Astrocyte (in vitro differentiated cells and primary cell): ENCODE measurements at regions not wholly inside any gene's neighbourhood (a gene's known extent, or its start where the extent isn't known, plus 50 kb on each side); places are given as distances from the start of the nearest gene placed in this dataset.
A peak's percentile ranks its signal among the peaks of the same experiment; 100 is the strongest.

Source experiments
- DNase-seq: peaks from one replicate; pipeline ENCODE4 v3.0.0-alpha.2; 2010; ENCODE audit warnings: low read depth
- FAIRE-seq: peaks from 2 replicates; lab custom pipeline; 2011; peaks lifted over from hg19 to GRCh38; lab: Jason Lieb, UNC
- H2AFZ ChIP-seq: 2 replicates; pipeline ENCODE4 v1.6.0; 2012; ENCODE audit warnings: low read depth, low read length, inconsistent platforms
- H3K27ac ChIP-seq: 2 replicates; pipeline ENCODE4 v1.5.1; 2011; ENCODE audit warnings: low read depth, low read length, inconsistent platforms
- H3K27me3 ChIP-seq: 2 replicates; pipeline ENCODE4 v1.6.0; 2011; ENCODE audit warnings: low read length, inconsistent platforms; ENCODE audit not compliant: insufficient read depth
- H3K36me3 ChIP-seq: 2 replicates; pipeline ENCODE4 v1.5.1; 2011; ENCODE audit warnings: low read length, inconsistent platforms; ENCODE audit not compliant: insufficient read depth
- H3K4me1 ChIP-seq: 2 replicates; pipeline ENCODE4 v1.5.1; 2011; ENCODE audit warnings: low read length, inconsistent platforms; ENCODE audit not compliant: insufficient read depth
- H3K4me2 ChIP-seq: 2 replicates; pipeline ENCODE4 v1.6.0; 2012; ENCODE audit warnings: low read length, inconsistent platforms
- H3K4me3 ChIP-seq: 2 replicates; pipeline ENCODE4 v1.5.1; 2011; ENCODE audit warnings: low read depth, mild to moderate bottlenecking, low read length, inconsistent platforms; ENCODE audit not compliant: insufficient read depth
- H3K79me2 ChIP-seq: 2 replicates; pipeline ENCODE4 v1.6.0; 2012; ENCODE audit warnings: mild to moderate bottlenecking, low read length, inconsistent platforms; ENCODE audit not compliant: insufficient read depth
- H3K9ac ChIP-seq: 2 replicates; pipeline ENCODE4 v1.6.0; 2012; ENCODE audit warnings: mild to moderate bottlenecking, low read length, inconsistent platforms
- H3K9me3 ChIP-seq: 2 replicates; pipeline ENCODE4 v1.5.1; 2012; ENCODE audit warnings: low read depth, mild to moderate bottlenecking, low read length, inconsistent platforms; ENCODE audit not compliant: insufficient read depth
- H4K20me1 ChIP-seq: 2 replicates; pipeline ENCODE4 v1.6.0; 2012; ENCODE audit warnings: low read length, inconsistent platforms; ENCODE audit not compliant: insufficient read depth
- H3K27ac Mint-ChIP-seq: one replicate; pipeline ENCODE4 v1.8.0; 2021; ENCODE audit warnings: mild to moderate bottlenecking, mixed read lengths; ENCODE audit not compliant: unreplicated experiment
- H3K27me3 Mint-ChIP-seq: one replicate; pipeline ENCODE4 v1.8.0; 2021; ENCODE audit warnings: low read depth, mixed read lengths; ENCODE audit not compliant: unreplicated experiment
- H3K36me3 Mint-ChIP-seq: one replicate; pipeline ENCODE4 v1.8.0; 2021; ENCODE audit warnings: low read depth, mixed read lengths; ENCODE audit not compliant: unreplicated experiment
- H3K4me1 Mint-ChIP-seq: one replicate; pipeline ENCODE4 v1.8.0; 2021; ENCODE audit warnings: low read depth, mixed read lengths; ENCODE audit not compliant: unreplicated experiment
- H3K4me3 Mint-ChIP-seq: one replicate; pipeline ENCODE4 v1.8.0; 2021; ENCODE audit warnings: mild to moderate bottlenecking, moderate library complexity, mixed read lengths; ENCODE audit not compliant: unreplicated experiment
- H3K9me3 Mint-ChIP-seq: one replicate; pipeline ENCODE4 v1.8.0; 2021; ENCODE audit warnings: mild to moderate bottlenecking, mixed read lengths; ENCODE audit not compliant: unreplicated experiment
- CTCF ChIP-seq: IDR thresholded peaks from 2 replicates; pipeline ENCODE4 v1.5.1; 2011; ENCODE audit warnings: low read depth, mild to moderate bottlenecking, inconsistent platforms, low read length, moderate library complexity; ENCODE audit not compliant: insufficient read depth
- EZH2 ChIP-seq: IDR thresholded peaks from 2 replicates; pipeline ENCODE4 v1.6.1; 2012; ENCODE audit warnings: mild to moderate bottlenecking, low read length, inconsistent platforms; ENCODE audit not compliant: insufficient read depth

DNA sequence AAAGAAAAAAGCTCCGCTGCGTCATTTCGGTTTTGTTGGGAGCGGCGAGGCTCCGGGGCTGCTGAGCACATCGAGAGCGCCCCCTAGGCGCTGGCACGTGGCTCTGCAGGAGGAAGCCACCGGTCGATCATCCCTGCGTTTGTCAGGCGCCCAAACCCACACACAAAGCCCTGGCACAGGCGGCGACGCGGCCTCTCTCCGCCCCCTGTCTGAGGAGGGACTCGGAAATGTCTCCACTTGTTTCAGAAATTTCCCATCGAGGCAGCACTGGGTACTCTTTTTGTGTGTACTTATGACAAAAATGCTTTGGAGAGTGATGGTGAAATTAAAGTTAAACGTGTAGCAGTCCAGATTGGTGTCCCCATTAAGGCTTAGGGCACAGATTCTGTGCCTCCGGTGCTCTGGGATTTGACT lies 407.3 kb upstream of the ONECUT1 start:
- no peaks in the 10 kb centered on the region for H3K36me3 ChIP-seq
- Mint-ChIP-seq H3K4me3 (no peak overlapping the region), H3K4me1 (no peaks in the 10 kb centered on the region), H3K9me3 (no peaks in the 10 kb centered on the region), H3K27me3 (peaks cover 52% of the 10 kb centered on the region), H3K36me3 (no peaks in the 10 kb centered on the region), H3K27ac (no peak overlapping the region)
- FAIRE-seq = no peak
- H3K9me3 ChIP-seq = no peaks in the 10 kb centered on the region
- no peak overlapping the region for H3K4me3 ChIP-seq
- no peaks in the 10 kb centered on the region for H3K79me2 ChIP-seq
- peak overlapping the region; percentile 39 for H3K4me2 ChIP-seq
- peaks cover 10% of the 10 kb centered on the region for H3K27me3 ChIP-seq
- DNase-seq = peak; percentile 3
- H4K20me1 ChIP-seq = no peaks in the 10 kb centered on the region
- H3K27ac ChIP-seq = no peak overlapping the region
- H2AFZ ChIP-seq = peak overlapping the region; percentile 14
- no peaks in the 10 kb centered on the region for H3K4me1 ChIP-seq
- H3K9ac ChIP-seq = no peak overlapping the region
- TF ChIP-seq CTCF (peak; percentile 67), EZH2 (no peak)

DNA sequence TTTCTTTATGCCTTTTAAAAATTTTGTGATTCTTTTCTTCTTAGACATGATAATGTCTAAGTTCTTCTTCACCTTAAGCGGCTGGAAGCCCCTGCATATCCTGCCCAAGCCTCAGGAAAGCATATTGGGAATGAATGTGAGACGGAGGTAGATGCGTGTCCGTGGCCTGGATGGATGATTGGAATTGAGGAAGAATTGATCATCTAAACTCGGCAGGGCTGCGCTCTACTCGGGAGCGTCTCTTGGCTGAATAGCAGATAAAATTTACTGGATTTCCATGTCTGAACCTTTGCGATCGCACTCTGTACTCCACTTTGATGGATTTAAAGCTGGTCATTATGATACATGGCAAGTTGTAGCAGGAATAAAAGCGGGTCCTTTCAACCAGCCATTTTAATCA lies 406.7 kb upstream of the ONECUT1 start:
- Histone ChIP-seq H3K79me2 (no peaks in the 10 kb centered on the region), H4K20me1 (no peaks in the 10 kb centered on the region), H2AFZ (no peak overlapping the region), H3K4me1 (no peaks in the 10 kb centered on the region), H3K27me3 (peaks cover 10% of the 10 kb centered on the region), H3K36me3 (no peaks in the 10 kb centered on the region), H3K4me2 (peak overlapping the region; percentile 39), H3K9ac (no peak overlapping the region), H3K4me3 (no peak overlapping the region), H3K9me3 (no peaks in the 10 kb centered on the region), H3K27ac (no peak overlapping the region)
- H3K27me3 Mint-ChIP-seq = peaks cover 47% of the 10 kb centered on the region
- no peaks in the 10 kb centered on the region for H3K36me3 Mint-ChIP-seq
- no peaks in the 10 kb centered on the region for H3K4me1 Mint-ChIP-seq
- no peak overlapping the region for H3K27ac Mint-ChIP-seq
- TF ChIP-seq EZH2 (no peak), CTCF (no peak)
- H3K9me3 Mint-ChIP-seq = no peaks in the 10 kb centered on the region
- no peak for FAIRE-seq
- no peak for DNase-seq
- no peak overlapping the region for H3K4me3 Mint-ChIP-seq

- Mint-ChIP-seq H3K27ac (no peak overlapping the region), H3K36me3 (no peaks in the 10 kb centered on the region), H3K27me3 (peaks cover 42% of the 10 kb centered on the region), H3K9me3 (no peaks in the 10 kb centered on the region), H3K4me1 (no peaks in the 10 kb centered on the region), H3K4me3 (no peak overlapping the region)
- Histone ChIP-seq H4K20me1 (no peaks in the 10 kb centered on the region), H3K27me3 (peaks cover 10% of the 10 kb centered on the region), H3K27ac (no peak overlapping the region), H3K4me3 (no peak overlapping the region), H3K79me2 (no peaks in the 10 kb centered on the region), H3K4me2 (no peak overlapping the region), H3K9ac (no peak overlapping the region), H2AFZ (no peak overlapping the region), H3K9me3 (no peaks in the 10 kb centered on the region), H3K36me3 (no peaks in the 10 kb centered on the region), H3K4me1 (no peaks in the 10 kb centered on the region)
- no peak for FAIRE-seq
- DNase-seq = no peak
- no peak for TF ChIP-seq EZH2
- TF ChIP-seq CTCF = no peak
Measured at GRCh38 chr15:53196242-53196641, 406.1 kb upstream of the ONECUT1 start.
